ENCODE measurements at regions not wholly inside any gene's neighbourhood (a gene's known extent, or its start where the extent isn't known, plus 50 kb on each side); places are given as distances from the start of the nearest gene placed in this dataset.
"Not testable (repeated sequence)": the region's sequence is repeated elsewhere in the genome, so short reads cannot be mapped to it uniquely, and the experiment has no call there.

DNA sequence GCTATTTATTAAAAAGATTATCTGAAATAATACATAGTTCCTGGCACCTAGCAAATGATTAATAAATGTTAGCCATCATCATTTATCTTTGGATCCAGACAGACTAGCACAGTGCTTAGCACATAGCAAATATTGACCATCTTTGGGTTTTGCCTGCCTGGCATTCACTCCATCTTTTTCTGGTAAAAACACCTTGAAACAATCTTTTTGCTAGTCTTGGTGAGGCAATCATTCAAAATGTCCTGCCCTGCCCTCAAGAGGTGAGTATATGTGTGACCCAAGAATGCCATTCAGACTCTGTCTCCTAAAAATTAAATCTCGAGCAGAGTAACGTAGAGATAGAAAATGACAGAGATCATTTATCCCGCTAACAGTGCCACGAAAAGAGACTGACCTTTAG lies 78.3 kb upstream of the ZNF280D start:
- no peak for DNase-seq (ENCODE audit: low read depth)

DNA sequence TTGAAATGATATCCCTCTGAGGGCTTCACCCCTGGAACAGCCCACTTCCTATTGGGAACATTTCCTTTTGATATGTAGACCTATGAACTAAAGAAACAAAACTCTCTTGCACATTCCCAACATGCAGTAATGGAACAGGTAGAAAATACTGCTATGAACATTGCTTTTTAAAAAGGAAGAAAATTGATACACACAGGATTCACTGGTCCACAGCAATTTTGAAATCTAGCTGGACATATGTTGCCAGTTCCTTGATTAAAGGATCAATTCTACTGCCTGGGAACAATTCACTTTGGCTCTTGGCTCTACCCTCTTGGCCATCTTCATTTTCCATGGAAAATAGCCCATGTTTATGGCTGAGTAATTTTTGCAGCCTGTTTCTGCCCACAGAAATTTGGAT lies 74.9 kb upstream of the ZNF280D start:
- no peak for DNase-seq (ENCODE audit: low read depth)

DNA sequence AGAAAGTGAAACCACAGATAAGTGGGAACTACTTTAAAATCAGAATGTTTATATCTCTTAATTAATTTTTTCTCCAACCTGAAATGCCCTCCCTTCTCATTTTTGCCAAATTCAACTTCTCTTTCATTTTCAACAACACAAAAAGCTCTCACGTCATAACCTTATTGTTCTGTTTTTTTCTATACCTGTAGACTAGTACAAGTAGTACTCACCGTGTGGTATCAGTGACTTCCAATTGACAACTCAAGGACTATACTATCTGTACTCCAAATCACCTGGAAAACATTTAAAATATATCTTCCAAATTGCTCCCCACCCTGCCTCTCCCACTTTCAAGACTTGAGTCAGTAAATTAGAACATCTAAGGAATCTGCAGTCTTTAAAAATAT lies 72.8 kb upstream of the ZNF280D start:
- no peak for DNase-seq (ENCODE audit: low read depth)

DNA sequence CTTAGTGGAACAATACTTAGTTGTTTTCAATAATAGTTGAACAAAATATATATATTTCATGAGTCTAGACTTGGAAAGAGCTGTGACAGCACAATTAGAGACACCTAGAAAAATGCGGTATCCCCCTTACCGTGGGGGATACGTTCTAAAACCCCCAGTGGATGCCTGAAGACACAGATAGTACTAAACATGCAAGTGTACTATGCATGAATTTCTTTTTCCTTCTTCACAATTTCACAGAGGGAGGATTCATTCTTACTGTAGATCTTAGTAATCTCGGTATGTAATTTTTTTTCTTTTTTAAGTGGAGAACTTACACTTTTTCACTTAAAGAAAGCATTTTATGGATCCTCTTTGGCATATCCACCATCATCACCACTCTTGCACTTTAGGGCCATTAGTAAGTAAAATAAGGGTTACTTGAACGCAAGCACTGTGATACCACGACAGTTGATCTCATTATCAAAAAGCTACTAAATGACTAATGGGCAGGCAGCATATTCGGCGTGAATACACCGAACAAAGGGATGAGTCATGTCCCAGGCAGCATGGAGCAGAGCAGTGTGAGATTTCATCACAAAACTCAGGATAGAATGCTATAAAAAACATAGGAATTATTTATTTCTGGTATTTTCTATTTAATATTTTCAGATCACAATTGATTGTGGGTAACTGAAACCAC lies 72.3 kb upstream of the ZNF280D start:
- no peak for DNase-seq (ENCODE audit: low read depth)

DNA sequence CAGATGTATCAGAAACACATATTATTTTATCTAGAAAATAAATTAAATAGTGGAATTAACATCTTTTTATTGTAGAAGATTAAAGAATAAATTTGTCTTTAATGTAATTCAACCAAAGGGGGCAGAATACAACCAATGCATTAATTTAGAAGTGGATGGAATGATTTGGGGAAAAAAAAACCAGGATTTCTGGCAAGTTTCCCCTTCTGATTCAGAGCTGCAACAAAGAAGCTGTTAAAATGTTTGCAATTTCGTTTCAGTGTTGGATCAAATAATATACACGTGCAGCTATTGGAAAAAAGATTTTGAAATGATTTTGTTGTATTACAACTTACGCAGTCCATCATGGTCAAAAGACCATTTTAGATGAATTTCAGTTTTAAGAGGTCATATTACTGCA lies 71.6 kb upstream of the ZNF280D start:
- no peak for DNase-seq (ENCODE audit: low read depth)

DNA sequence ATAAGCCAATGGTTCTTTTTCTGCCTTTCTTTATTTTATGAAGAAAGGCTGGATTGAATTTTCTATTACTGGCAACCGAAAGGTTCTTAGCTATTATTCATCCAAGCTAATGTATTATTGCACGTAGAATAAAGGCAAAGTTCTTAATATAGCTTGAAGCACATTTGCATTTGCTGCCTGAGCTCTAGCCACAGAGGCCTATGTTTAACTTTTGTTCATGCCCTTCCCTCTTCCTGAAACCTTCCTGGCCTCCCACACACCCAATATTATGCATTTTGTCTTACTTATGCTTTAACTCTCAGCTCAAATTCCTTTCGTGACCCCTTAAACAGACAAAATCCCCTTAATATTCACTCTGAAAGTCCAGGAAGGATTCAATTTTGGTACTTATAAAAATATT lies 71.0 kb upstream of the ZNF280D start:
- no peak for DNase-seq (ENCODE audit: low read depth)

DNA sequence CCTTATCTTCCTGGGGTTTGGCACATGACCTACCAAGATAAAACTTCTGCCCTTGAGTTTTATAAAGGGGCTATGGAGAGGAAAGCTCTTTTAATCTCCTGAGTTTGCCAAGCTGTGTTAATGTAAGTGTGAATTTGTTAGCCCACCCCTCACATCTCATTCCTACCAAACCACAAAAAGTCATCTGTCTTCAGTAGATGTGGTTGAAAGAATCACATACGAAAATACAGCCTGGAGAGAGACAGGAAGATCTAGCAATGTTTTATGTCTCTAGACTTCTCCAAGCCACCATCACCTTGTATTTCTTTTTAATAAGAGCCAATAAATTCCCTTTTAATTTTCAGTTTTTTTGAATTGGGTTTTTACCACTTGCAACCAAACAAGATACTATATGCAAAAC lies 68.9 kb upstream of the ZNF280D start:
- no peak for DNase-seq (ENCODE audit: low read depth)

DNA sequence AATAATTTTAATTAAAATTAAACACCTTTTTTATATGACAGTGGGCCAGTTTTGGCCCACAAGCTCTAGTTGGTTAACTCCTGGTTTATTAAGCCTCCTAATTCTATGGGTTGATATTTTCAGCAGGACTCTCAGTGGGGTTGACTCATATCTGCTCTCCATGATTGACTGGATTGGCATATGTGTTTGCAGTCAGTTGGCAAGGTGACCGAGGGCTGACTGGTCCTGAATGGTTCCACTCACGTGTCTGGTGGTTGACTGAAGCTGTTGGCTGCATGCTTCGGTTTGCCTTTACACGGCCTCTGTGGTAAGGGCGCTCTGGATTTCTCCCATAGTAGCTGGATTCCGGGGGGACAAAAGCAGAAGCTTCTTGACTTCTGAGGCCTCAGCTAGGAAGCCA lies 65.3 kb upstream of the ZNF280D start:
- DNase-seq (ENCODE audit: low read depth) = peak; percentile 1

DNA sequence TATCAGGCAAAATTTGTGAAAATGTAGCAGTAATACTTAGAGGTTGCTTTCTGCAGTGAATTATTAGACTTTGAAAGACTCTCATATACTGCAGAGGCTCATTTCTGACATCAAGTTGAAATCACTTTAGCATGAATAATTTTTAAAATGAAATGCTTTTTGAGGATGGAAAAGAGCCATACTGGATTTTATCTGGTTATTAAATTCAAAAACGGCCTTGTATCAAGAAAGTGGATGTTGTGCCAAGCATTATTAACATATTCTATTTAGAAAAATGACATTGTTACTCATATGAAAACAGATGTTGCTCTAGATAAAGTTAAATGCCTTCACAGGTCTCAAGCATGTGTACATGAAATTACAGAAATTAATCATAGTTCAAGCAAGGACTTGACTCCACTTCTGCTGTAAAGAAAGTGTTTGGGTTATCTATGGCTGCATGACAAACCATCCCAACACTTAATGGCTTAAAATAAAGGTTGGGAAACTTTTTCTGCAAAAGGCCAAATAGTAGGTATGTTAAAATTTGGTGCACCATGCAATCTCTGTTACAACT lies 64.5 kb upstream of the ZNF280D start:
- DNase-seq (ENCODE audit: low read depth) = no peak

DNA sequence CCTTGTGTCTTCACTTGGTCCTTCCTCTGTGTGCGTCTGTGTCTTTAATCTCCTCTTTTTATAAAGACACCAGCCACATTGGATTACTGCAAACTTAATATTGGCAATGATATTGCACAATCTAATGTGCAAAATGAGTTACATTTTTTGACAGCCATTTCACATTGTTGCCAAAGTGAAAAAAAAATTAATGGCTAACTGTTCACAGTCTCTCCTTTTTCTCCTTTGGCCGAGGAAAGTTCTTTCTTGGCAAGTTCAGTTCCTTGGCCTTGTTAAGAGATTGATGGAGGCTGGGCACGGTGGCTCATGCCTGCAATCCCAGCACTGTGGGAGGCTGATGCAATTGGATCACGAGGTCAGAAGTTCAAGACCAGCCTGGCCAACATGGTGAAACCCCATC lies 62.2 kb upstream of the ZNF280D start:
- no peak for DNase-seq (ENCODE audit: low read depth)

DNA sequence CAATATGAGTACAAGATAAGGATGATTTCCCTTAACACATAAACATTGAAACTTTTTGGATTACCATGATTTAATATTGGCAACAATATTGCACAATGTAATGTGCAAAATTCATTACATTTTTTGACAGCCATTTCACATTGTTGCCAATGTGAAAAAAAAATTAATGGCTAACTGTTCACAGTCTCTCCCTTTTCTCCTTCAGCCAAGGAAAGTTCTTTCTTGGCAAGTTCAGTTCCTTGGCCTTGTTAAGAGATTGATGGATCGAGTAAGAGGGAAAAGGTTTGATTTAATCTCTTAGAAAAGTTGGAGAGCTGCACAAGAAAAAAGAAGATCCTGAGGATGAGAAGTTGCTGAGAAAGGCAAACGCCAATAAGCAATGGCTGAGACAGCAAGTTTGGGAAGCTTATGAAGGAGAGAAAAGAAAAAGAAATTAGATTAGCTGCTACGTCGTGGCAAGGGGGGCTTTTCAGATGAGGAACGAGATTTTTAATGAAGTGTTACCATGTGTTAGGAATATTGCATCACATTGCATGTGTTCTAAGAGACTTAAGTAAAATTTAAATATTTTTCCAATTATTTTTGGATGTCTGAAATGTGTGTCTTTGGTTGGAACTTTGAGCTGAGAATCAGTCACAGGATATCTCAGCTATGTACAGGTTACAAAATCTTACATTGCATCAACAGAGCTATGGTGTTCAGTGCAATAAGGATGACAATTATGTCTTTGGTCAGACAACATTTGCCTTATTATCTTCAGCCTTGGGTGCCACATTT lies 61.4 kb upstream of the ZNF280D start:
- DNase-seq (ENCODE audit: low read depth) = no peak

DNA sequence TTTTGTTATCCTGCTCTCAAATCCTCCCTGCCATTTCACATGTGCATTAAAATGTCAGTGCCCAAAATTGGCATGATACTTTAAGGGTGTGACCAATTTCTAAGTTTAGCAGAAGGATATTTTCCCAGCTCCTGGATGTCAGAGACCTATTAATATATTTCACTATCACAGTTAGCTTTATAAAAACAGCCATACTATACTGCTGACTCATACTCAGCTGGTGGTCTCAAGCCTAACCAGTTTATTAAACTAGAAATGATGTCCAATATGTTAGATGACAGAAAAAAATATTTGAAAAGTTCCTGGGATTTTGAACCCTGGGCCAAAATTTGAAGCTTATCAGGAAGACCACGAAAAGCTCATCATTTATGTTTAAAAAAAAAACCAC lies 60.9 kb upstream of the ZNF280D start:
- DNase-seq (ENCODE audit: low read depth) = no peak

DNA sequence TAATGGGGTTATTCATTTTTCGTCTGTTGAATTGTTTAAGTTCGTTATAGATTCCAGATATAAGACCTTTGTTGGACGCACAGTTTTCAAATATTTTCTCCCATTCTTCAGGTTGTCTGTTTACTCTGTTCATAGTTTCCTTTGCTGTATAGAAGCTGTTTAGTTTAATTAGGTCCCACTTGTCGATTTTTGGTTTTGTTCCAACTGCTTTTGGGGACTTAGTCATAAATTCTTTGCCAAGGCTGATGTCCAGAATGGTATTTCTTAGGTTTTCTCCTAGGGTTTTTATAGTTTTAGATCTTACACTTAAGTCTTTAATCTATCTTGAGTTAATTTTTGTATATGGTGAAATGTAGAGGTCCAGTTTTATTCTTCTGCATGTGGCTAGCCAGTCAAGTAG lies 58.9 kb upstream of the ZNF280D start:
- no peak for DNase-seq (ENCODE audit: low read depth)

DNA sequence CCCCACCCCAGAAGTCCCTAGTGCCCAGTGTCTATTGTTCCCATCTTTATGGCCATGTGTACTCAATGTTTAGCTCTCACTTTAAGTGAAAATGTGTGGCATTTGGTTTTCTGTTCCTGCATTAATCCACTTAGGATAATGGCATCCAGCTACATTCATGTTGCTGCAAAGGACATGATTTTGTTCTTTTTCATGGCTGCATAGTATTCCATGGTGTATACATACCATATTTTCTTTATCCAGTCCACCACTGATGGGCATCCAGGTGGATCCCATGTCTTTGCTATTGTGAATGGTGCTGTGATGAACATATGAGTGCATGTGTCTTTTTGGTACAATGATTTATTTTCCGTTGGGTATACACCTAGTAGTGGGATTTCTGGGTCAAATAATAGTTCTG lies 58.2 kb upstream of the ZNF280D start:
- DNase-seq (ENCODE audit: low read depth) = not testable (repeated sequence)

DNA sequence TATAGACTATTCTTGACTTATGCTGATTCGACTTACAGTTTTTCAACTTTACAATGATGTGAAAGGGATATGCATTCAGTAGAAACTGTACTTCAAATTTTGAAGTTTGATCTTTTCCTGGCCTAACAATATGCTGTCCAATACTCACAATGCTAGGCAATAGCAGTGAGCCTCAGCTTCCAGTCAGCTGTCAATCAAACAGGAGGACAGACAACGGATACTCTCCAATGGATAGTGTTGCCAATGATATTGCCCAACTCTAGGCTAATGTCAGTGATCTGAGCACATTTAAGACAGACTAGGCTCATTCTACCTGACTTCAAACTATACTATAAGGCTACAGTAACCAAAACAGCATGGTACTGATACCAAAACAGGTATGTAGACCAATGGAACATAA lies 55.0 kb upstream of the ZNF280D start:
- no peak for DNase-seq (ENCODE audit: low read depth)

DNA sequence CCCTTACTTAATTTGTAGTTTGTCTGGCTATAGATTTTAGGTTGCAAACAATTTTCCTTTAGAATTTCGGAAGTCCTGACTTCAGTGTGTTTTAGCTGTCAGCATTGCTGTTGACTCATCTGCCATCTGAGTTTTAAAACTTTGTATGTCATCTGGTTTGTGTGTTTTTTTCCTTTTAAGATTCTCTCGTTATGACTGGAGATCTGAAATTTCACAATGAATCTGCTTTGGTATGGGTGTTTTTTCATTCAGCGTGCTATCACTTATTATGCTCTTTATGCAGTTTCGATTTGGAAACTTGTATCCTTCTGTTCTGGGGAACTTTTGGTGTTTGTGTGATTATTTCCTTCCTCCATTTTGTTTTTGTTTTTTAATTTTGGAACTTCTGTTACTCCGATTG lies 53.7 kb upstream of the ZNF280D start:
- no peak for DNase-seq (ENCODE audit: low read depth)

DNA sequence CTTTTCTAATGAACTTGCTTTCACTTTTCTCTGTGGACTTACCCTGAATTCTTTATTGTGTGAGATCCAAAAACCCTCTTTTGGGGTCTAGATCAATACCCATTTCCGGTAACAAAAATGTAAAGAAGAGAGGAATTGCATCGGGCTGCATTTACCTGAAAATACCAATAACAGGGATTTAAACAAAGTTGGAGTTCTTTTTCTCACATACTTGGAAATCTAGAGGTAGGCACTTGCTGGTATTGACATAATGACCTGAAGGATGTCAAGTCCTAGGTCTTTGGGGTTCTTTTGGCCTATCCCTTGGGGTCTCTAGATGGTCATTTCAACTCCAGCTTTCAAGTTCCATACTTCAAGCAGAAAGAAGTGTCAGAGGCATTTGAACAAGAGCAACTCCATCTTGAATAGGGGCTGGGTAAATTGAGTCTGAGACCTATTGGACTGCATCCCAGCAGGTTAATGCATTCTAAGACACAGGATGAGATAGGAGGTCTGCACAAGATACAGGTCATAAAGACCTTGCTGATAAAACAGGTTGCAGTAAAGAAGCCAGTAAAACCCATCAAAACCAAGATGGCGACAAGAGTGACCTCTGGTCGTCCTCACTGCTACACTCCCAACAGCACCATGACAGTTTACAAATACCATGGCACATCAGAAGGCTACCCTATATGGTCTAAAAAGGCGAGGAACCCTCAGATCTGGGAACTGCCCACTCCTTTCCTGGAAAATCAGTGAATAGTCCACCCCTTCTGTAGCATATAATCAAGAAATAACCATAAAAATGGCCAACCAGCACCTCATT lies 50.8 kb upstream of the ZNF280D start:
- DNase-seq (ENCODE audit: low read depth) = no peak

DNA sequence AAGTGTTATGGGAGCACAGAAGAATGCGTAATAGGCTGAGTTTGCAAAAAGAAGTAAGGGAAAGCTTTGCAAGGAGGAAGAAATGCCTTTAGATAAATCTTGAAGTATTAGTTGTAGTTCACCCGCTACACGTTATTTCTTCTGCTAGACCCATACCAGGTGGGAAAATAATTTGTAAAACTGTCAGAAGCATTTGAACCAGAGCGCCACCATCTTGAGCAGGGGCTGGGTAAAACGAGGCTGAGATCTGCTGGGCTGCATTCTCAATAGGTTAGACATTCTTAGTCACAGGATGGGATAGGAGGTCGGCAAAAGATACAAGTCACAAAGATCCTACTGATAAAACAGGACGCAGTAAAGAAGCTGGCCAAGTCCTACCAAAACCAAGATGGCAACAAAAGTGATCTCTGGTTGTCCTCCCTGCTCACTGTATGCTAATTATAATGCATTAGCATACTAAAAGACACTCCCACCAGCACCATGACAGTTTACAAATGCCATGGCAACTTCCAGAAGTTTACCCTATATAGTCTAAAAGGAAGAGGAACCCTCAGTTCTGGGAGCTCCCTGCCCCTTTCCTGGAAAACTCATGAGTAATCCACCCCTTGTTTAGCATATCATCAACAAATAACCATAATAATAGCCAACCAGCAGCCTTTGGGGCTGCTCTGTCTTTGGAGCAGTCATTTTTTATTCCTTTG lies 50.0 kb upstream of the ZNF280D start:
- DNase-seq (ENCODE audit: low read depth) = no peak

Data from activated T-helper 9 cell treated with anti-CD3 and anti-CD28 coated beads, Interleukin-2, amount 50 U/mL, for 16 hours (primary cell).